ENCODE measurements at regions not wholly inside any gene's neighbourhood (a gene's known extent, or its start where the extent isn't known, plus 50 kb on each side); places are given as distances from the start of the nearest gene placed in this dataset.

- TF ChIP-seq CTCF (IDR thresholded peaks at IDR 0.05; ENCODE audit: borderline replicate concordance, insufficient read depth, low read depth, low read length): no peak
- H3K4me3 ChIP-seq (ENCODE audit: low read depth, low read length): no peak overlapping the region
These were observed 710.2 kb upstream of the ACO1 start for GRCh38 chr9:31674264-31674663.

- no peak overlapping the region for H3K4me3 ChIP-seq (ENCODE audit: low read depth, low read length)
These were observed 707.0 kb upstream of the ACO1 start for GRCh38 chr9:31677415-31677814.

GRCh38 chr9:31677877-31678276, 706.6 kb upstream of the ACO1 start:
- TF ChIP-seq CTCF (IDR thresholded peaks at IDR 0.05; ENCODE audit: borderline replicate concordance, insufficient read depth, low read depth, low read length): no peak
- H3K4me3 ChIP-seq (ENCODE audit: low read depth, low read length): no peak overlapping the region

More at GRCh38 chr9:31677415-31677814, 707.0 kb upstream of the ACO1 start:
- no peak for TF ChIP-seq CTCF (IDR thresholded peaks at IDR 0.05; ENCODE audit: borderline replicate concordance, insufficient read depth, low read depth, low read length)

GRCh38 chr9:31683116-31683515, 701.3 kb upstream of the ACO1 start:
- no peak overlapping the region for H3K4me3 ChIP-seq (ENCODE audit: low read depth, low read length)
- no peak for TF ChIP-seq CTCF (IDR thresholded peaks at IDR 0.05; ENCODE audit: borderline replicate concordance, insufficient read depth, low read depth, low read length)

GRCh38 chr9:31697956-31698355, 686.5 kb upstream of the ACO1 start:
- no peak overlapping the region for H3K4me3 ChIP-seq (ENCODE audit: low read depth, low read length)
- TF ChIP-seq CTCF (IDR thresholded peaks at IDR 0.05; ENCODE audit: borderline replicate concordance, insufficient read depth, low read depth, low read length): no peak

- H3K4me3 ChIP-seq (ENCODE audit: low read depth, low read length): no peak overlapping the region
- no peak for TF ChIP-seq CTCF (IDR thresholded peaks at IDR 0.05; ENCODE audit: borderline replicate concordance, insufficient read depth, low read depth, low read length)
These were observed 684.6 kb upstream of the ACO1 start for GRCh38 chr9:31699836-31700235.

- H3K4me3 ChIP-seq (ENCODE audit: low read depth, low read length): no peak overlapping the region
- TF ChIP-seq CTCF (IDR thresholded peaks at IDR 0.05; ENCODE audit: borderline replicate concordance, insufficient read depth, low read depth, low read length): no peak
These were observed 684.0 kb upstream of the ACO1 start for GRCh38 chr9:31700252-31701045.

Data from GM12875 (cell line).